K562 (cell line): ENCODE measurements at regions not wholly inside any gene's neighbourhood (a gene's known extent, or its start where the extent isn't known, plus 50 kb on each side); places are given as distances from the start of the nearest gene placed in this dataset.

Experiments used
- ATAC-seq: fragments of 200-7000 bp; cut with Tn5 transposase; 3 replicates; pipeline ENCODE4 v1.9.1; 2020; ENCODE audit warnings: moderate library complexity
- BruUV-seq: library from RNA; stranded (reverse); fragments of 400-500 nt; replicated peaks from 2 replicates; lab custom pipeline; 2021; lab: Mats Ljungman, UMichigan
- CTCF ChIA-PET: fragments of 300-600 bp; formaldehyde crosslinking; extraction: SDS; loops from one replicate; lab custom pipeline; 2021; ENCODE audit warnings: low intra/inter-chr PET ratio; lab: Yijun Ruan, JAX
- POLR2A ChIA-PET: fragments of 300-600, 350-650 bp; sonication (Branson Sonifier 250); formaldehyde crosslinking; extraction: SDS; loops from one replicate; lab custom pipeline; 2021; ENCODE audit warnings: antibody characterized with exemption, inconsistent platforms; lab: Yijun Ruan, JAX
- DNase-seq, 4 experiments: peaks; one replicate each; pipeline versions ENCODE4 v3.0.0 to v3.0.0-alpha.2; 2011 to 2018; ENCODE audit warnings: low spot score in 3 of 4, mixed read lengths in 3 of 4; ENCODE audit errors: extremely low read depth in 1 of 4
- FAIRE-seq: peaks from 2 replicates; lab custom pipeline; 2011; peaks lifted over from hg19 to GRCh38; lab: Jason Lieb, UNC
- H2AFZ ChIP-seq: 2 replicates; pipeline ENCODE4 v1.6.0; 2011; ENCODE audit warnings: low read depth, low read length, control low read depth, inconsistent platforms
- H3K27ac ChIP-seq: fragments of 200-600 bp; 3 replicates; pipeline ENCODE4 v1.8.0; 2011; ENCODE audit warnings: low read depth, mild to moderate bottlenecking, control low read depth, inconsistent platforms, low read length, moderate library complexity, mixed read lengths; ENCODE audit errors: extremely low read depth
- H3K27me3 ChIP-seq, 2 experiments: fragments of 300-600 bp in 1 of 2; 2 replicates in 1 of 2; 3 replicates in 1 of 2; pipeline versions ENCODE4 v1.6.0 to v1.8.0; 2011; ENCODE audit warnings: inconsistent platforms in 2 of 2, low read length in 2 of 2, mild to moderate bottlenecking in 1 of 2, mixed read lengths in 1 of 2, moderate library complexity in 1 of 2; ENCODE audit not compliant: control insufficient read depth in 2 of 2, insufficient read depth in 2 of 2
- H3K36me3 ChIP-seq: fragments of 300-600 bp; 3 replicates; pipeline ENCODE4 v1.8.0; 2011; ENCODE audit warnings: mild to moderate bottlenecking, low read length, inconsistent platforms; ENCODE audit not compliant: control insufficient read depth, insufficient read depth
- H3K4me1 ChIP-seq, 2 experiments: fragments of 200-600 bp in 1 of 2; replicated peaks in 1 of 2; 2 replicates in 1 of 2; 3 replicates in 1 of 2; pipeline versions ENCODE4 v1.5.1 to v1.8.0; 2011; ENCODE audit warnings: inconsistent platforms in 2 of 2, low read length in 2 of 2, mild to moderate bottlenecking in 1 of 2, mixed read lengths in 1 of 2, moderate library complexity in 1 of 2; ENCODE audit not compliant: control insufficient read depth in 2 of 2, insufficient read depth in 2 of 2
- H3K4me2 ChIP-seq: 2 replicates; pipeline ENCODE4 v1.6.1; 2011; ENCODE audit warnings: low read length, control low read depth, inconsistent platforms, mixed read lengths; ENCODE audit not compliant: insufficient read depth
- H3K4me3 ChIP-seq: fragments of 200-600 bp; sonication (generic), shearing (Covaris generic); 2 replicates; pipeline ENCODE4 v1.5.1; 2016; ENCODE audit warnings: control low read depth, inconsistent platforms
- H3K79me2 ChIP-seq: fragments of 200-600 bp; 3 replicates; pipeline ENCODE4 v1.8.0; 2011; ENCODE audit warnings: low read length, inconsistent platforms; ENCODE audit not compliant: control insufficient read depth, insufficient read depth
- H3K9ac ChIP-seq, 2 experiments: 2 replicates each; pipeline versions ENCODE4 v1.6.0 to v1.6.1; 2011; ENCODE audit warnings: low read depth in 2 of 2, low read length in 2 of 2, control low read depth in 1 of 2, inconsistent platforms in 1 of 2, mild to moderate bottlenecking in 1 of 2, mixed read lengths in 1 of 2; ENCODE audit not compliant: insufficient read depth in 1 of 2
- H3K9me1 ChIP-seq: one replicate; pipeline ENCODE4 v1.6.0; 2011; ENCODE audit warnings: inconsistent platforms, mild to moderate bottlenecking, low read length, moderate library complexity; ENCODE audit not compliant: control insufficient read depth, insufficient read depth
- H3K9me3 ChIP-seq: replicated peaks from 2 replicates; pipeline ENCODE4 v1.5.1; 2011; ENCODE audit warnings: low read depth, low read length, inconsistent platforms; ENCODE audit not compliant: control insufficient read depth, insufficient read depth
- H4K20me1 ChIP-seq: replicated peaks from 2 replicates; pipeline ENCODE4 v1.6.1; 2011; ENCODE audit warnings: low read length, inconsistent platforms, mixed read lengths; ENCODE audit not compliant: control insufficient read depth, insufficient read depth
- CEBPB ChIP-seq: fragments of 450-650 bp; IDR thresholded peaks from 2 replicates; pipeline ENCODE4 v1.6.1; 2016; ENCODE audit warnings: missing genetic modification characterization, missing compliant biosample characterization
- FOXA1 ChIP-seq: fragments of 450-650 bp; IDR thresholded peaks from 2 replicates; pipeline ENCODE4 v1.6.1; 2016; ENCODE audit warnings: mild to moderate bottlenecking, borderline replicate concordance
- GABPA ChIP-seq: fragments of 200-800 bp; sonication (Bioruptor generic); conservative IDR thresholded peaks from 2 replicates; pipeline ENCODE4 v1.6.1; 2016; ENCODE audit warnings: low read depth, missing genetic modification characterization, missing compliant biosample characterization
- NR1H2 ChIP-seq: sonication (generic); formaldehyde crosslinking; IDR thresholded peaks from 2 replicates; pipeline ENCODE4 v1.4.0; 2020; ENCODE audit warnings: mild to moderate bottlenecking, missing genetic modification reagents
- ZBTB40 ChIP-seq, 2 experiments: fragments of 450-650 bp in 1 of 2; sonication (generic) in 1 of 2; formaldehyde crosslinking in 1 of 2; IDR thresholded peaks; 2 replicates each; pipeline versions ENCODE4 v1.7.1 to v1.9.0; 2016 to 2022; ENCODE audit warnings: inconsistent platforms in 1 of 2, mild to moderate bottlenecking in 1 of 2, missing genetic modification reagents in 1 of 2
- WGBS: fragments of 100-300 bp; shearing (Covaris generic); methylation state at CpG from one replicate; pipeline ENCODE4 v1.1.6; 2016; ENCODE audit warnings: low coverage, mixed read lengths; ENCODE audit not compliant: insufficient coverage; ENCODE audit errors: missing lambda C conversion rate; 5-methylcytosine and 5-hydroxymethylcytosine counted together
- in situ Hi-C: fragments of 300-500 bp; cut with MboI; formaldehyde crosslinking; loops from 4 replicates; pipeline ENCODE4 v1.15.0; 2018; ENCODE audit warnings: inconsistent platforms, mixed read lengths
- intact Hi-C: fragments of 100-400 bp; cut with micrococcal nuclease; formaldehyde crosslinking; loops from 2 replicates; pipeline ENCODE4 v1.14.2; 2022

DNA sequence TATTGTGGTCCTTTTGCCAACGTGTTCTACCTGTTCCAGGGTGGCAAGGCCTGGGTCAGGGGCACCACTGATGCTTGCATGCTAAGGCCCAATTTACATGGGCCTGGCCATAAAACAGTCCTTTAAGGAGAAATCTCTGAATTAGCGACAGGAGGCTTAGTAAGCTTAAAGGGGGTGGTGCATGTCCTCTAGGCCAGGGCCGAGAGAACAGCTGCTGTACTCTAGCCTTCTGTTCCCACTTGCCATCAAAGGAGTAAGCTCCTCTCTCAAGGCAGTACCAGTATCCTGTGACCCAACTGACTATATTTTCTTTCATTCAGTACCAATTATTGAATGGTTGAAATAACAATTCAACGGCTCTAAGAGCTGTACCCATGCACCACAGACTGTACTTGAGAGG lies 67.7 kb upstream of the ZDHHC17 start:
- Histone ChIP-seq H3K79me2 (no peaks in the 10 kb centered on the region), H2AFZ (0 out of 2 replicates have a peak overlapping the region, but pooled peaks have one; percentile 11), H3K27ac (no peak overlapping the region), H3K4me2 (no peak overlapping the region), H3K36me3 (no peaks in the 10 kb centered on the region), H3K9me3 (no peaks in the 10 kb centered on the region), H3K9ac (no peak overlapping the region), H4K20me1 (no peaks in the 10 kb centered on the region), H3K4me3 (no peak overlapping the region), H3K27me3 (no peaks in the 10 kb centered on the region; a peak in 1 of 5 replicates)
- ChIA-PET CTCF (no interaction called here), POLR2A (no interaction called here)
- WGBS, result 21% methylated on average over 4 of the region's 4 CpGs
- FAIRE-seq, result no peak
- no peak for DNase-seq
- intact Hi-C loops (no loop called here), in situ Hi-C loops (no loop called here)
- no peak for ATAC-seq
- BruUV-seq, result no TSS peak
- TF ChIP-seq NR1H2 (CRISPR knock-in tag), result no peak
- no peak for TF ChIP-seq FOXA1
- TF ChIP-seq, all 486 proteins: peak for 0
- Histone ChIP-seq H3K4me1 (no peaks in the 10 kb centered on the region), H3K9me1 (no peaks in the 10 kb centered on the region)

GRCh38 chr12:76697849-76698248 lies 66.1 kb upstream of the ZDHHC17 start:
- H3K4me1 ChIP-seq, result no peaks in the 10 kb centered on the region
- no peaks in the 10 kb centered on the region; a peak in 1 of 5 replicates for H3K27me3 ChIP-seq
- no TSS peak for BruUV-seq
- POLR2A ChIA-PET, result no interaction called here
- FAIRE-seq (no peak), ATAC-seq (peak; percentile 47; the same call in 1 of the 3 replicates), DNase-seq (no peak)
- H3K27ac ChIP-seq, result no peak overlapping the region
- no peaks in the 10 kb centered on the region for H3K9me3 ChIP-seq
- H3K9ac ChIP-seq, result no peak overlapping the region
- CTCF ChIA-PET, result no interaction called here
- no peaks in the 10 kb centered on the region for H3K79me2 ChIP-seq
- WGBS, result 29% methylated on average over 3 of the region's 3 CpGs
- no peaks in the 10 kb centered on the region for H4K20me1 ChIP-seq
- no peak overlapping the region for H3K4me3 ChIP-seq
- no peaks in the 10 kb centered on the region for H3K9me1 ChIP-seq
- intact Hi-C loops (no loop called here), in situ Hi-C loops (no loop called here)
- peak overlapping the region; percentile 30; the same call in 1 of the 2 replicates for H2AFZ ChIP-seq
- H3K36me3 ChIP-seq, result no peaks in the 10 kb centered on the region
- no peak overlapping the region for H3K4me2 ChIP-seq
- TF ChIP-seq GABPA (tag), result peak; percentile 62
- TF ChIP-seq ZBTB40 (IDR thresholded peaks at IDR 0.05), result peak; percentile 23; the same call in 1 of the 2 replicates
- no peak for TF ChIP-seq ZBTB40 (CRISPR knock-in tag; IDR thresholded peaks at IDR 0.05)
- peak; percentile 44; the same call in 1 of the 2 replicates for TF ChIP-seq CEBPB (tag)
